ENCODE measurements at regions not wholly inside any gene's neighbourhood (a gene's known extent, or its start where the extent isn't known, plus 50 kb on each side); places are given as distances from the start of the nearest gene placed in this dataset.

- no peak for TF ChIP-seq CTCF (IDR thresholded peaks at IDR 0.05; ENCODE audit: low read depth, low read length)
- no peak for TF ChIP-seq MAX (IDR thresholded peaks at IDR 0.05; ENCODE audit: low read depth, low read length)
- TF ChIP-seq MYC (IDR thresholded peaks at IDR 0.05; ENCODE audit: low read depth, low read length), result no peak
- TF ChIP-seq POLR2A (IDR thresholded peaks at IDR 0.05; ENCODE audit: extremely low read depth, insufficient read length), result no peak
Measured at GRCh38 chr3:159925248-159925647, 63.4 kb upstream of the IL12A start.

All from NB4 (cell line).